ENCODE measurements at regions not wholly inside any gene's neighbourhood (a gene's known extent, or its start where the extent isn't known, plus 50 kb on each side); places are given as distances from the start of the nearest gene placed in this dataset.
A peak's percentile ranks its signal among the peaks of the same experiment; 100 is the strongest.

DNA sequence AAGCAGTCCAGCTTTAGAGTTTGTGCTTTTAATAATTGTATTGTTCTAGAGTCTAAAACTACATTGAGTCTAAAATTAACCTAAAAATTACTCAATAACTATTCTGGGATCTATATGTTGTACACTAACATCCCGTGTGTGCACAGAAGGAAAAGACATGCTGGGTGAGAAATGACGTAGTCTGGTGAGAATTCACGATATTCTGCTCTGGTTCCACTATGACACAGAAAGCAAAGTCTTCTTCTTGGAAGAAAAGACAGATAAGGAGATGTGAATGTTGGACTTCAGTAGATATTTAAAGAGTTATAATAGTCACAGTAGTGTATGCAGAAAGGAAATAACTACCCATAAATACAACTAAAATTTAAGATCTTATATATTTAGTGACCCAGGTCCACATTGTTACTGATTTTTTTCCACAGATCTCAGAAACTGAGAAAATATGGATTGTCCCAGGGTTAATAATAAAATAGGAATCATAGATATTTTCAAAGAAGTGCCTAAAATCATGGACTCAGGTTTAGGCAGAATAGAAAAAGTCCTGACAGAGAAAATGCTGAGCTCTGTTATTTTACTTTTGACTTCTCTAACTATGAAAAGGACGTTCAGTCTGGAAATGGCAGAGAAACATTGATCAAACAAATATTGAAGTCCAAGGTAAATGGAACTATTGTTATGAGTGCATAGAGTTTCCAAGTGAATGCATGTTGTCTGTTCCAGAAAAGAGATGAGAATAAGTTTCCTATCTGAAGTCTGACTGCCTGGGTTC, 170.7 kb downstream of the ANKRD50 start:
- no peak for DNase-seq

- no peak for DNase-seq
These were observed 156.6 kb downstream of the ANKRD50 start for GRCh38 chr4:124555959-124556358.

GRCh38 chr4:124564121-124564520, 148.4 kb downstream of the ANKRD50 start:
- no peak for DNase-seq

- no peak for DNase-seq
These were observed 147.2 kb downstream of the ANKRD50 start for GRCh38 chr4:124565371-124565770.

- no peak for DNase-seq
These were observed 146.5 kb downstream of the ANKRD50 start for GRCh38 chr4:124566030-124566429.

DNA sequence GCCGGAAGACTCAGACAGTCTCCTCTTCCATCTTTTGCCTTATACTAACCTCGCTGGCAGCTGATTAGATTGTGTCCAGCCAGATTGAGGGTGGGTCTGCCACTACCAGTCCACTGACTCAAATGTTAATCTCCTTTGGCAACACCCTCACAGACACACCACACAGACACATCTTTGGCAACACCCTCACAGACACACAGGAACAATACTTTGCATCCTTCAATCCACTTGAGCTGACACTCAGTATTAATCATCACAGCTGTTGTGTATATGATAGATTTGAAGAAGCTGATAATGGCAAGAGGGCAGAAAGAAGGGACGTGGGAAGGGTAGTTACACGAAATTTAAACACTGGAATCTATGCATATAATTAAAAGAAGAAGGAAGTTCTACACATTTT, 139.5 kb downstream of the ANKRD50 start:
- no peak for DNase-seq

DNA sequence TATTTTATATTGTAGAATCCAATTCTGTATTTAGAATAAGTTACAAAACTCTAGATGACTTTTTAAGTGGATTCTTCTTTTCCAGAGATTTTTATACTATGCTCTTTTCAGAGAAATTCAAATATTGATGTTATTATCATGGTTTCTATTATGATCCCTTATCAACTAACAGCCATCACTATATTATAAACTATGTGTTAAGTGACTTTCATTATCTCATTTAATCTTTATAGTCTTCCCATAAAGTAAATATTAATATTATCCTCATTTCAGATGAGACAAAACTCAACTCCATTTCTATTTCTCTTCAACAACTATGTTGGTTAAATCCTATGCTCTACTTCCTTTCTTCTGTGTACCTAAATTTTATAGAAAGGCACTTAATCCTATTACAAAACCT, 132.6 kb downstream of the ANKRD50 start:
- no peak for DNase-seq

GRCh38 chr4:124583797-124584196, 128.7 kb downstream of the ANKRD50 start:
- DNase-seq, result no peak

DNA sequence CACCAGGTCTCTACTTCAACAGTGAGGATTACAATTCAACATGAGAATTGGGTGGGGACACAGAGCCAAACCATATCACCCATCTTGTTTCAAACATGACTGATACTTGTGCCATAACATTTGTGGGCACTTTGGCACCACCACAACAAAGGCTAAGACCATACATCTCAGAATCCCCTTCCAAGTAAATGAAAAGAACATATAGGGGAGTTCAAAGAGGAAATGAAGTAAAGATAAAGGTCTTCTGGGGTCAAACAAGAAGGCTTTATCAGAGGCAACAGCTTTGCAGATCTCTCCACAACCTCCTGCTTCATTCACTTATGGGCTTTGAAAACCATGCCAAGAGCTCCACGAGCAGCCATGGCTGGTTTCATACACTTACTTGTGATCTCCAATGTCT, 122.7 kb downstream of the ANKRD50 start:
- no peak for DNase-seq

GRCh38 chr4:124590480-124590879, 122.1 kb downstream of the ANKRD50 start:
- DNase-seq, result peak in 1 of 4 experiments; percentile 18

GRCh38 chr4:124591637-124592036, 120.9 kb downstream of the ANKRD50 start:
- no peak for DNase-seq

DNA sequence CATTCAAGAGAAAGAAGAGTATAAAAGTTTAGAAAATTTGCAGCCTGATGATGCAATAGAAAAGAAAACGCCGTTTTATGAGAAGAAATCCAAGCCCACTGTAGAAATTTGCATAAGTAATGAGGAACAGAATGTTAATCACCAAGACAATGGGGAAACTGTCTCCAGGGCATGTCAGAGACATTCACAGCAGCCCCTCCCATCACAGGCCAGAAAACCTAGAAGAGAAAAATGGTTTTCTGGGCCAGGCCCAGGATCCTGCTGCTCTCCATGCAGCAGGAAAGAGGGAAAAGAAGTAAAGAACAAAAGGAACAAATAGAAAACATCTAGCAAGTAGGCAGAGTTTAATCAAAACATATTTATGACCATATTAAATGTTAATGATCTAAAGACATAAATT, 119.0 kb downstream of the ANKRD50 start:
- DNase-seq, result no peak

DNA sequence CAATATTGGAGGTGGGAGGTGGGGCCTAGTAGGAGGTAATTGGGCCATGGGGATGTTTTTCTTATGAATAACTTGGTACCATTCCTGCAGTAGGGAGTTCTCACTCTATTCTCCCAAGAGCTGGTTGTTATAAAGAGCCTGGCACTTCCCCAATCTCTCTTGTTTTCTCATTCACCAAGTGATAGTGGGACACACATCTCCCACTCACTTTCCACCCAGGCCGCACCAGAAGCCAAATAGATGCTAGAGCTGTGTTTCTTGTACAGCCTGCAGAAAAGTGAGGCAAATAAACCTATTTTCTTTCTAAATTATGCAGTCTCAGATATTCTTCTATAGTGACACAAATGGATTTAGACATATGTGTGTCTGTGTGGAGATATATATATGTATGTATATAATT, 117.6 kb downstream of the ANKRD50 start:
- DNase-seq, result no peak

GRCh38 chr4:124596816-124597215, 115.7 kb downstream of the ANKRD50 start:
- DNase-seq, result no peak

- DNase-seq, result no peak
These were observed 102.3 kb downstream of the ANKRD50 start for GRCh38 chr4:124610211-124610610.

Data from suppressor macrophage (primary cell).